ENCODE measurements at regions not wholly inside any gene's neighbourhood (a gene's known extent, or its start where the extent isn't known, plus 50 kb on each side); places are given as distances from the start of the nearest gene placed in this dataset.
"Not testable (repeated sequence)": the region's sequence is repeated elsewhere in the genome, so short reads cannot be mapped to it uniquely, and the experiment has no call there.

DNA sequence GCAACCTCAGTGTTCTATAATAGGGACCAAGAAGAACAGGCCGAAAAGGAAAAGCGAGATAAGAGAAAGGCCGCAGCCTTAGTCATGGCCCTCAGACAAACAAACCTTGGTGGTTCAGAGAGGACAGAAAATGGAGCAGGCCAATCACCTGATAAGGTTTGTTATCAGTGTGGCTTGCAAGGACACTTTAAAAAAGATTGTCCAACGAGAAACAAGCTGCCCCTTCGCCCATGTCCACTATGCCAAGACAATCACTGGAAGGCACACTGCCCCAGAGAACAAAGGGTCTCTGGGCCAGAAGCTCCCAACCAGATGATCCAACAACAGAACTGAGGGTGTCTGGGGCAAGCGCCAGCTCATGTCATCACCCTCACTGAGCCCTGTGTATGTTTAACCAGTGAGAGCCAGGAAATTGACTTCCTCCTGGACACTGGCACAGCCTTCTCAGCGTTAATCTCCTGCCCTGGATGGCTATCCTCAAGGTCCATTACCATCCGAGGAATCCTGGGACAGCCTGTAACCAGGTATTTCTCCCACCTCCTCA, 334.8 kb upstream of the SLITRK5 start:
- in situ Hi-C loops (cut with HindIII; ENCODE audit: extremely low pct_ligation_motif_present, low pct_unique_long_range_greater_than_20kb); H3K4me1 ChIP-seq (ENCODE audit: insufficient read depth, low read length); ATAC-seq; H3K9me3 ChIP-seq (ENCODE audit: low read length); H3K4me3 ChIP-seq (replicated peaks in 1 of 3; ENCODE audit: insufficient read depth in 1 of 3, low read depth in 2 of 3, low read length in 3 of 3); CTCF ChIA-PET (ENCODE audit: low intra/inter-chr PET ratio, low total read pairs); H3K36me3 ChIP-seq (replicated peaks in 1 of 2; ENCODE audit: control insufficient read depth in 1 of 2, insufficient read depth in 2 of 2, low read length in 2 of 2); POLR2A ChIA-PET; H4K20me1 ChIP-seq (ENCODE audit: insufficient read depth, low read length); H3K9ac ChIP-seq (ENCODE audit: insufficient read depth, low read depth, low read length); H3K4me2 ChIP-seq (ENCODE audit: low read depth, low read length); H3K27ac ChIP-seq (ENCODE audit: extremely low read length, insufficient read depth, low read length); BruUV-seq (replicated peaks); FAIRE-seq; intact Hi-C loops (cut with micrococcal nuclease; ENCODE audit: unreplicated experiment); H3K27me3 ChIP-seq (ENCODE audit: control insufficient read depth in 1 of 2, insufficient read depth in 2 of 2, low read length in 2 of 2); H3K79me2 ChIP-seq (ENCODE audit: insufficient read depth, low read length); H2AFZ ChIP-seq (ENCODE audit: low read length); DNase-seq (ENCODE audit: low spot score): not testable (repeated sequence)
- WGBS (ENCODE audit: low lambda C conversion rate): 29% methylated on average over 7 of the region's 8 CpGs

GRCh38 chr13:87344176-87344575, 327.0 kb upstream of the SLITRK5 start:
- H3K27ac ChIP-seq (ENCODE audit: extremely low read length, insufficient read depth, low read length): no peak overlapping the region
- H3K79me2 ChIP-seq (ENCODE audit: insufficient read depth, low read length): no peaks in the 10 kb centered on the region
- no TSS peak for BruUV-seq (replicated peaks)
- no peaks in the 10 kb centered on the region for H3K36me3 ChIP-seq (replicated peaks in 1 of 2; ENCODE audit: control insufficient read depth in 1 of 2, insufficient read depth in 2 of 2, low read length in 2 of 2)
- no peak overlapping the region for H3K9ac ChIP-seq (ENCODE audit: insufficient read depth, low read depth, low read length)
- intact Hi-C loops (cut with micrococcal nuclease; ENCODE audit: unreplicated experiment) (no loop called here), in situ Hi-C loops (cut with HindIII; ENCODE audit: extremely low pct_ligation_motif_present, low pct_unique_long_range_greater_than_20kb) (no loop called here)
- no peak overlapping the region for H3K4me3 ChIP-seq (replicated peaks in 1 of 3; ENCODE audit: insufficient read depth in 1 of 3, low read depth in 2 of 3, low read length in 3 of 3)
- ATAC-seq: no peak
- ChIA-PET POLR2A (no interaction called here), CTCF (ENCODE audit: low intra/inter-chr PET ratio, low total read pairs) (no interaction called here)
- H3K4me1 ChIP-seq (ENCODE audit: insufficient read depth, low read length): no peaks in the 10 kb centered on the region
- no peak for DNase-seq (ENCODE audit: low spot score)
- no peak for FAIRE-seq
- no peak for TF ChIP-seq SOX5 (CRISPR knock-in tag; IDR thresholded peaks at IDR 0.05; ENCODE audit: borderline replicate concordance)
- TF ChIP-seq, protein P1, sequence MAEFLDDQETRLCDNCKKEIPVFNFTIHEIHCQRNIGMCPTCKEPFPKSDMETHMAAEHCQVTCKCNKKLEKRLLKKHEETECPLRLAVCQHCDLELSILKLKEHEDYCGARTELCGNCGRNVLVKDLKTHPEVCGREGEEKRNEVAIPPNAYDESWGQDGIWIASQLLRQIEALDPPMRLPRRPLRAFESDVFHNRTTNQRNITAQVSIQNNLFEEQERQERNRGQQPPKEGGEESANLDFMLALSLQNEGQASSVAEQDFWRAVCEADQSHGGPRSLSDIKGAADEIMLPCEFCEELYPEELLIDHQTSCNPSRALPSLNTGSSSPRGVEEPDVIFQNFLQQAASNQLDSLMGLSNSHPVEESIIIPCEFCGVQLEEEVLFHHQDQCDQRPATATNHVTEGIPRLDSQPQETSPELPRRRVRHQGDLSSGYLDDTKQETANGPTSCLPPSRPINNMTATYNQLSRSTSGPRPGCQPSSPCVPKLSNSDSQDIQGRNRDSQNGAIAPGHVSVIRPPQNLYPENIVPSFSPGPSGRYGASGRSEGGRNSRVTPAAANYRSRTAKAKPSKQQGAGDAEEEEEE (CRISPR knock-in tag; IDR thresholded peaks at IDR 0.05; ENCODE audit: borderline replicate concordance): no peak
- TF ChIP-seq ZNF460 (CRISPR knock-in tag; IDR thresholded peaks at IDR 0.05; ENCODE audit: borderline replicate concordance): no peak
- TF ChIP-seq, protein P2, sequence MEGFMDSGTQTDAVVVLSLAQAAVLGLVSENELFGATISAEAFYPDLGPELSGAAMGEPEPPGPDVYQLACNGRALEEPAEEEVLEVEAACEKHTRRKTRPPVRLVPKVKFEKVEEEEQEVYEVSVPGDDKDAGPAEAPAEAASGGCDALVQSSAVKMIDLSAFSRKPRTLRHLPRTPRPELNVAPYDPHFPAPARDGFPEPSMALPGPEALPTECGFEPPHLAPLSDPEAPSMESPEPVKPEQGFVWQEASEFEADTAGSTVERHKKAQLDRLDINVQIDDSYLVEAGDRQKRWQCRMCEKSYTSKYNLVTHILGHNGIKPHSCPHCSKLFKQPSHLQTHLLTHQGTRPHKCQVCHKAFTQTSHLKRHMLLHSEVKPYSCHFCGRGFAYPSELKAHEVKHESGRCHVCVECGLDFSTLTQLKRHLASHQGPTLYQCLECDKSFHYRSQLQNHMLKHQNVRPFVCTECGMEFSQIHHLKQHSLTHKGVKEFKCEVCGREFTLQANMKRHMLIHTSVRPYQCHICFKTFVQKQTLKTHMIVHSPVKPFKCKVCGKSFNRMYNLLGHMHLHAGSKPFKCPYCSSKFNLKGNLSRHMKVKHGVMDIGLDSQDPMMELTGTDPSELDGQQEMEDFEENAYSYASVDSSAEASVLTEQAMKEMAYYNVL (CRISPR knock-in tag; IDR thresholded peaks at IDR 0.05; ENCODE audit: borderline replicate concordance): no peak
- no peak for TF ChIP-seq JARID2 (CRISPR knock-in tag; IDR thresholded peaks at IDR 0.05; ENCODE audit: insufficient replicate concordance)
- H2AFZ ChIP-seq (ENCODE audit: low read length): no peak overlapping the region
- H3K9me3 ChIP-seq (ENCODE audit: low read length): no peaks in the 10 kb centered on the region
- H3K27me3 ChIP-seq (ENCODE audit: control insufficient read depth in 1 of 2, insufficient read depth in 2 of 2, low read length in 2 of 2): no peaks in the 10 kb centered on the region
- no peaks in the 10 kb centered on the region for H4K20me1 ChIP-seq (ENCODE audit: insufficient read depth, low read length)
- 0% methylated on average over 2 of the region's 2 CpGs for WGBS (ENCODE audit: low lambda C conversion rate)
- H3K4me2 ChIP-seq (ENCODE audit: low read depth, low read length): no peak overlapping the region

All from HepG2 (cell line).